GM18520 (cell line): ENCODE measurements at regions not wholly inside any gene's neighbourhood (a gene's known extent, or its start where the extent isn't known, plus 50 kb on each side); places are given as distances from the start of the nearest gene placed in this dataset.
"Not testable (repeated sequence)": the region's sequence is repeated elsewhere in the genome, so short reads cannot be mapped to it uniquely, and the experiment has no call there.

Source experiments
- ATAC-seq: cut with Tn5 transposase; IDR thresholded peaks from one replicate; pipeline ENCODE4 v1.9.1; 2021; ENCODE audit not compliant: unreplicated experiment

DNA sequence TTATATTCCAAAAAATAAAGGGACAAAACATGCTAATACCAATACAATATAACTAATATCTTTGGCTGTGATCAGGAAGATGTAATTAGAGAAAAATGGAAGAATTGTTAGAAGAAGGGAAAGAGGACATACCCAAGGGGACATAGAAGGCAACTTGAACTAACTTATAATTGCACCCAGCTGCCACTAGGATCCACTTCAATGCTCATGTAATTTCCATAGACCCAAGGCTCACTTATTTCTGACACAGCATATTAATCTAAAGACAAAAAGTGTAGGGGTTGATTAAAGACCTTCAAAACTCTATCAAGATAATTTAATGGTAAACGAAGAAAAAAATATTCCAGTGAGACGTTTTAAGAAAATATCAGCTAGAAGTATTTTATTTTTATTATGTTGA lies 396.0 kb upstream of the ADGRB3 start:
- no peak for ATAC-seq

DNA sequence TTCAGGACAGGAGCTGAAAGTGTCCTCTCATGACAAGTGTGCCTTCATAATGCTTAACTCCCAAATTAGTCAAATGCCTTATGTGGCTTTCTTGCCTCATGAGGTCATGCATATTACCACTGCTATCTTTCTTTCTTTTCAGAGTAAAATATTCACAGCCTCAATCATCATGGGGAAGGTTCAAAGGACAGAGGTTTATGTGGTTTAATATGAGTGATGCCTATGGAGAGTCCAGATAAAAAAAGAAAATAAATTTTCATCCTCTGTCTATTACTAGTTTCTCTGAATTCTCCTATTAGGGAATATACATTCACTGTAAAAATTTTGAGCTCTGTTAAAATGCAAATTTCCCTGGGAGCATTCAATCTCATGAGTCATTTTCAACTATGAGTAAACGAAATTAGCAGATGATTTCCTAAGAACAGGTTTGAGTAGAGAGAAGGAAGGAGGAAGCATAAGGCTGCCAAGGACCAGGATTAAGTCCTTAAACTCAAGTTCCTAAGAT lies 396.9 kb upstream of the ADGRB3 start:
- ATAC-seq = no peak

DNA sequence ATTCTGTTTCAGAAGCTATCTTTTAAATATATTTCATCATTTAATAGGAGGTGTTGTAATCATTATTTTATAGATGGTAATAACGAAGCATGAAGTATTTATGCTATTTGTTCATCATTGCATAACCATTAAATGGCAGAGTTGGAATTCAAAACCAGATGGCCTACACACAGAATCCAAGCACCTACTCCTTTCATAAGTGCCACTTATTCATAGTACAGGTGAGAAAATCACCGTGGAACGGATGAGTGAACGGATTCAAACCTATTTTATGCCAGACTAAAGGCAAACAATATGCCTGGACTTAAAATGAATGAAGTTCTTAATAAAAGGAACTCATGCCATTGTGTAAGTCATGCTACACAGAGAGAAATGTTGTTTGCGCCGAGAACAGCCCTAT lies 397.9 kb upstream of the ADGRB3 start:
- ATAC-seq = no peak

DNA sequence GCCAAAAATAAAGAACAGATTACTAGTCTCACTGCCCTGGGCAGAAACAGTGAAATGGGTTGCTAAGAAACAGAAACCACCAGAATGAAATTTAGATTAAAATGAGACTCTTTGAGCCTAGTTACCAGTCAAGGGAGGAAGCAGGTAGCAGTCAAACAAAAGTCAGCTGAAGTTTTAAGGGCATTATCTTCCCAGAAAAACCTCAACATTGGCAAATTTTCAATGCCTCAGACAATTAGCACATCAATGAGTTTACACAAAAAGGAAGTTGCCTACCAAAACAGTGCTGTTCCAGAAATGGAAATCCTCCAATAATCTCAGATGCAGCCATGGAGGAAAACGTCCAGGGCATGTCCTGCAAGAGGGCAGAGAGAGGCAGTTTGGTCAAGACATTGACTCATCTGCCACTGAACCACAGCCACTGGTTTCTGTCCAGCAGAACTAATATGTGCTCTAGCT lies 399.7 kb upstream of the ADGRB3 start:
- no peak for ATAC-seq

DNA sequence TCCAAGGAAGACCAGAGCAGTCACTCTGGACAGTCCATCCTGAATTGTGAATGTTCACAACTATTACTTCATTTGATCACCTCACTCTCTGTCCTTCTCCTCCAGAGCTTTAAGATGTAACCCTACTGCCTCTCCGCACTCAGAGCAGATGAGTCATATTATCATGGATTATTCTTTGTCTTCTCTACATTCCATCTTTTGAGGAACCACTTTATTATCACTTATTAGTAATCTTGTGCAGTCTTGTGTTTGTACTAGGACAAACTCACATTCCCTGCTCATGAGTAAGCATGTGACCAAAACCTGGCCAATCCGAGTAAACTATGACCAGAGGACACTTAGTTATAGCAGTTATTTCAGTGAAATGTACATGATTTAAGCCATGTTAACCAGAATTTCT lies 401.5 kb upstream of the ADGRB3 start:
- no peak for ATAC-seq

DNA sequence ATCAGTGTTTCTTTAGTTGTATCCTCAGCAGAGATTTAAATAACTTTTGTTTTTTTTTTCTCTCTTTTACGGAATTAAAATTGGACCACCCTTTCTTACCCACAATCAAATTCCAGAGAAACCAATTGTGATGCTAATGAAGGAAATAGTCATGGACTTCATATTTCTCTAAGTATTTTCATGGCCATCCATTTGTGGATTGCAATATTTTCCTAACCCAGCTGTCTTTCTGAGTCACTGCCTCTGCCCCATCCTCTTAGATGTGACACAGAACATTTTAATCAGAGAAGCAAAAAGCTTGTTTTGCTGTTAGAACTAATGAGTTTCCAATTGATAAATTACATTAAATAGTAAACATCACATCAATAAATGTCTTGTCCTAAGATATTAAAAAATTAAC lies 405.5 kb upstream of the ADGRB3 start:
- ATAC-seq = no peak

DNA sequence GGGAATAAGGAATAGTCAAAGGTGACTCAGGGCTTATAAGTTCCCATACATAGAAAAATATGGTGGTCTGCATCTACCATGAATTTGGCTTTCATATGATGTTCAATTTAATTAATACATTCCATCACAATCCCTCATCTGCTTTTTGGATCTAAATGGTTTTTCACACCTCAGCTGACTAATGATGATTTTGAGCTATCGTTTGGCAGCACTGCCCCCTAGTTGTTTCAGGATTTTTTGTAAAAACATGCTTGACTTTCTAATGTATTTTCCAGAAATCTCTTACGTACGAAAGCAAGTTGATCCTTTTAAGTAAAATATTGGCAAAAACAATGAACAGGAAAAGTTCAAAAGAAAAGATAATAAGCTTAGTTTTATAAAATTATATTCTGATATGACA lies 408.6 kb upstream of the ADGRB3 start:
- ATAC-seq = no peak

DNA sequence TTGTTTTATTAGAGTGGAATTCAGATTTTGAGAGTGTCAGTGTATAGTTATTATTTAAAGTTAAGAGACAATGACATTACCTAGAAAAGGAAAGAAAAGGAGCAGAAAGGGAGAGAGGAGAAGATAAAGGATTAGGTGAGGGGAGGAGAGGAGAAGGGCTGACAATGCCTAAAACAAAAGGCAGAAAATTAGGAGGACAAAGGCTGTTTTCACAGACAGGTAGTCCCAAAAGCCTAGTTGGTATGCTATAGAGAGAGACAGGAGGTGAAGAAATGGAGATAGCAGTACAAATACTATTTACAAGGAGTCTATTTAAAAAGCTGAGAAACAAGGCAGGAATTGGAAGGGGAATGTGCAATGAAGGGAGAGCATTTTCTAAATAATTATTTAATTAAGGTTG lies 409.4 kb upstream of the ADGRB3 start:
- no peak for ATAC-seq

DNA sequence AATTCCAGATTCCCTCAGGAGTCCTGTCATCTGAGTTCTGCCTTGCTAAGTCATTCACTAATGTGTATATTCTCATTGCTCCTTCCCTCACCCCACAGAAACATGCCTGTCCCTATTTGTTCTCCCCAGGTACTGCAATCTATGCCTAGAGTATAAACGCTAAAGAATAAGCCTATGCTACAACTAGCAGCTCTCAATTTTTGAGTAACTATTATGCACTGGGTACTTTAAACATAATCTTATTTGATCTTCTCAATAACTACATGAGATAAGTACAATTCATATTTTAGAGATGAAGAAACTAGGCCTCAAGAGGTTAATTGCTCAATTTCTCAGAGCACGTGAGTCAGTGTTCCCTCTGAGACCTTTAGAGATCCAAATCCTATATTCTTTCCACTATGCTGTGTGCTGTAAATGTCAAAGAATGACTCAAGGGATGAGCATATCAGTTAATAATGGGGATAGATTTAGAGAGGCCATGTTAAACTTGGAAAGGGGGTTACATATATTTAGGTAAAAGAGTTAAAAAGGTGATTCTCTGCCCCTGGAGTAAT lies 423.8 kb upstream of the ADGRB3 start:
- no peak for ATAC-seq

DNA sequence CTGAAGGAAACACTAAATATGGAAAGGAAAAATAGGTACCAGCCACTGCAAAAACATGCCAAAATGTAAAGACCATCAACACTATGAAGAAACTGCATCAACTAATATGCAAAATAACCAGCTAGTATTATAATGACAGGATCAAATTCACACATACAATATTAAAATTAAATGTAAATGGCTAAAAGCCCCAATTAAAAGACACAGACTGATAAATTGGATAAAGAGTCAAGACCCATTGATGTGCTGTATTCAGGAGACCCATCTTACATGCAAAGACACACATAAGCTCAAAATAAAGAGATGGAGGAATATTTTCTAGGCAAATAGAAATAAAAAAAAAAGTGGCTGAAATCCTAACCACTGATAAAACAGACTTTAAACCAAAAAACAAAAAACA lies 427.5 kb upstream of the ADGRB3 start:
- not testable (repeated sequence) for ATAC-seq

DNA sequence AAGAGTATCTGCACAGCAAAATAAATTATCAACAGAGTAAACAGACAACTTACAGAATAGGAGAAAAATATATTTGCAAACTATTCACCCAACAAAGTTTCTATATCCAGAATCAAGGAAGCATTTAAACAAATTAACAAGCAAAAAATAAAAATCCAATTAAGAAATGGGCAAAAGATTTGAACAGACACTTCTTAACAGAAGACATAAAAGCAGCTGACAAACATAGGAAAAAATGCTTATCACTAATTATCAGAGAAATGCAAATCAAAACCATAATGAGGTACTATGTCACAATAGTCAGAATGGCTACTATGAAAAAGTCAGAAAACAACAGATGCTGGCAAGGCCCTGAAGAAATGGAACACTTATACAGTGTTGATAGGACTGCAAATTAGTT lies 434.2 kb upstream of the ADGRB3 start:
- no peak for ATAC-seq

DNA sequence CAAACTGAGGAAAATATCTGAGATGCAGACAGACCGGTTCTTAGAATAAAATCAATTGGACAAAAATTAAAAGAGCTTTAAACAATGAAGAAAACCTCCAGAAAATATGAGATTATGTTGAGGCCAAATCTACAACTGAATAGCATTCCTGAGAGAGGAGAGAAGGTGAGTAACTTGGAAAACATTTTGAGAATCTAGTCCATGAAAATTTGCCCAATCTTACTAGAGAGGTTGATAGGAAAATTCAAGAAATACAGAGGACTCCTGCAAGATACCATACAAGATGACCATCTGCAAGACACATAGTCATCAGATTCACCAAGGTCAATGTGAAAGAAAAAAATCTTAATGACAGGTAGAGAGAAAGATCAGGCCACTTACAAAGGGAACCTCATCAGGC lies 437.7 kb upstream of the ADGRB3 start:
- no peak for ATAC-seq

DNA sequence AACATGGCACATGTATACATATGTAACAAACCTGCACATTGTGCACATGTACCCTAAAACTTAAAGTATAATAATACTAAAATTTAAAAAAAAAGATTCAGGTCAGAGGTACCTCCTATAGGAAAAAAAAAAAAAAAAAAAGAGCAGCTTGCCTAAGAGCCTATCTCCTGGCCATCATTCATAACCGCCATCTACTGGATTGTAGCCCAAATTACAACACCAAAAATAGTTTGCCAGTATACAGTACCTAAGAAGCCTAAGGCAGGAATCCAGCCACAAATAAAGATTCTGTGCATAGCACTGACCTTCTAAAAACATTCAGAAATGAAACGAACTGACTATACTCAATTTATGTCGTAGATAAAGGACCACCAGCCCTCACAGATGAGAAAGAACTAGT lies 438.4 kb upstream of the ADGRB3 start:
- no peak for ATAC-seq

DNA sequence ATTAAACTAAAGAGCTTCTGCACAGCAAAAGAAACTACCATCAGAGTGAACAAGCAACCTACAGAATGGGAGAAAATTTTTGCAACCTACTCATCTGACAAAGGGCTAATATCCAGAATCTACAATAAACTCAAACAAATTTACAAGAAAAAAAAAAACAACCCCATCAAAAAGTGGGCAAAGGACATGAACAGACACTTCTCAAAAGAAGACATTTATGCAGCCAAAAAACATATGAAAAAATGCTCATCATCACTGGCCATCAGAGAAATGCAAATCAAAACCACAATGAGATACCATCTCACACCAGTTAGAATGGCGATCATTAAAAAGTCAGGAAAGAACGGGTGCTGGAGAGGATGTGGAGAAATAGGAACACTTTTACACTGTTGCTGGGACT lies 439.3 kb upstream of the ADGRB3 start:
- ATAC-seq = not testable (repeated sequence)

DNA sequence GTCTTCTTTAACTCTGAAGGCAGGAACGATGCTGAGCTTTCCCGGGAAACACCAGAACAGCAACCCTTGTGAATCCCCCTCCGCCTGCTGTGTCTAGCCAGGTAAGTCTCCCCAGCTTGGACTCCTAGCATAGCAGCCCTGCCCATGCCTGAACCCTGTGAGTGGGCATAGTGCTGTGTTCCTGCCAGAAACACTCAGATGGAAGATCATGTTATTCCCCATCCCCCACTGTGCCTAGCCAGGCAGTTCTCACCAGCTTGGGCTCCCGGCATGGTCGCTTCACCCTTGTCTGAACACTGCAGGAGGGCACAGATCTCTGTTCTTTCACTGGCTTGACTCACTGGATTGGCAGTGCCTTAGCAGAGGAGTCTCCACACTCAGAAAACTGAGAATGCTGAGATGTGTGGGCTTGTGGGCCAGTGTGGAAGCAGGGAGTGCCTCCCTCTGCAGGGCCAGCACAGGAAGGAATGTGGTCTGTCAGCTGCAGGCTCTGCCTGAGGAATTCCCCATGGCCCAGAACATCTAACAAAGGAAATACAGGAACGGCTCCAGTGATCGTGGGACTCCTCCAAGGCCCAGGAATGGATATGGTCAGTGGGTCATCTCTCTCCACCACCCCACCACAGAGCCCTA lies 440.1 kb upstream of the ADGRB3 start:
- no peak for ATAC-seq

DNA sequence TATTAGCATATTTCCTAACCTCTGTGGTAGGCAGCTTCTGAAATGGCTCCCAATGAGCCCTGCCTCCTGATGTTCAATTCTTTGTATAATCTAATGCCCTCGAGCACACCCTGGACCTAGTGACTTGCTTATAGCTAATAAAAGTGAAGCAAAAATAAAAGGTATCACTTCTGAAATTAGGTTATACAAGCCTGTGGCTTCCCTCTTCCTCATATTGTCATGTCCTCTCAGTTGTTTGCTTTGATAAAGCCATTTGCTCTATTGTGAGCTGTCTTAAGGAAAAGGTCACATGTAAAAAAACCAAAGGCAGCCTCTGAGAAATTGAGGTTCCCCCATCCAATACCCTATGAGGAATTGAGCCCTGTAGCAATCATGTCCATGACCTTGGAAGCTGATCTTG lies 442.1 kb upstream of the ADGRB3 start:
- ATAC-seq = no peak

DNA sequence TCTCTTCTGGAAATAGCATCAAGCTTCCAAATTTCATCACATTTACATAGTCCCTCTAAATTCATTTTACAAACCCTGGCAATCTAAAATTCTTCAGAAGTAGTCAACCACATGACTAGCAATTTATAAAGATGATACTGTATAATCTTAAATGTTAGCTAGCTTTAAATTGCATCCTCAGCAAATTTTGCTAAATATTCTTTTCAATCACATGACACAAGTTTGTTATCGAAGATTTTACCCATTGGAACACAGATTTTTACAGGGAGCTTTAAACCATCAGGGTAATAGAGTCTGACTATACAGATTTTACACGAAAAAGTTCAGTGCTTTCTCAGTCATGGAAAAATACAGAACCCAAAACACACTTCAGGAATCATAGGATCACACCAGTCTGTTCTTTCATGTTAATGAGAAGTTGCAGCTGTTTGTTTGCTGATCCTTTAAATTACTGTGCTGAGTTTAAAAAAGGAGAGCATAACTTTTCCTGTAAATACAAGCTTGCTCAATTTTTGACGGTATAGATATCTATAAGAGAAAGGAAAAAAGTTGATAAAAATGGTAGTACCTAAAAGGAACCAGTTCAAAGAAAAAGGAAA lies 445.8 kb upstream of the ADGRB3 start:
- no peak for ATAC-seq

DNA sequence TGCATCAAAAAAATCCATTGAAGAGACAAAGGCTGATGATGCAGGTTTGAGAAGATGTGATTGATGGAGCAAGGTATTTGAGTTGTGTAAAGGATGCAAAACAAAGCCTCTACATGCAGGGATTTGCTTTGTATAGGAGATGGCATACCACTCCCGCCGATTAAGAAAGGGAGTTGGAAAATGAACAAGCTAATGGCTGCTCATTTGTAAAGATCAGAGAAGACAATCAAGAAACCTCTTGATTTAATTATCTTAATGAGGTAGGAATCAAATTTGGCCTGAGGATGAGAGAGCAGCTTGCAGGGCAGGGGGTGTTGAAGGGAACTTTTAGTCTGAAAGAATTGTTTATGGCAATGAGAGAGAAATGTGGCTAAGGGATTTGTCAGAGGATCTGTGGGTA lies 448.2 kb upstream of the ADGRB3 start:
- ATAC-seq = no peak

DNA sequence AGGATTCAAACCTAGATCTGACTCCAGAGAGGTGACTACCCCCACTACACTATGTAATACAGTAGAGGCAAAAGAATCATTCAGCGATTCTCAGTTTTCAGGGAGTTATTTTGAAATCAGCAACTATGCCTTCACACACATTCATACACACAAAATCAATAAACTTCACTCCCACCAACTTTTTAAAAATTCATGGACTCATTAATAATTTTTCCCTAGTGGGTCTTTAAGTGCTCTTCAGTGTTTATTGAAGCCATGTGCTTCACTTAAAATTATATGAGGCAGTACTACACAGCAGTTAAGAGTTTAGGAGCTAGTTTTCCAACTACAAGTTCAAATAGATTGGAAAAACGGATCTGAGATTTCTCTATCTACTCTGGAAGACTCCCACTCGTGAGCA lies 452.7 kb upstream of the ADGRB3 start:
- ATAC-seq = no peak

DNA sequence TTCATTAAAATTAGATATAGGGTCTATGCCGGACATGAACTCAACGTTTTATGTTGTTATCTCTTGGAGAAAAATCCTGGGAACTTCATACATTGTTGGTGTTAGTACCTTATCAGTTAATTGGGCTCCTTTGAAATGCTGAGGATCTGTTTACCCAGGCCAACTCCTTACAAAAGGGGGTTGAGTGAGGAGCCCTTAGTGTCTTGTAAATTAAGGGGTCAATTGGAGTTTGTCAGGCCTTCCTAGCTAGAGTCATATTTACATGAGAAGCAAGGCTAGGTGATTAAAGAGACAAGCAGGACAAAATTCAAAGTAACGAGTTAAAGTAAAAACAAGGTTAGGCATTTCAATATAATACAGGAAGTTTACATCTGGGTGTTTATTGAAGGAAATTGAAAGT lies 454.1 kb upstream of the ADGRB3 start:
- ATAC-seq = not testable (repeated sequence)

DNA sequence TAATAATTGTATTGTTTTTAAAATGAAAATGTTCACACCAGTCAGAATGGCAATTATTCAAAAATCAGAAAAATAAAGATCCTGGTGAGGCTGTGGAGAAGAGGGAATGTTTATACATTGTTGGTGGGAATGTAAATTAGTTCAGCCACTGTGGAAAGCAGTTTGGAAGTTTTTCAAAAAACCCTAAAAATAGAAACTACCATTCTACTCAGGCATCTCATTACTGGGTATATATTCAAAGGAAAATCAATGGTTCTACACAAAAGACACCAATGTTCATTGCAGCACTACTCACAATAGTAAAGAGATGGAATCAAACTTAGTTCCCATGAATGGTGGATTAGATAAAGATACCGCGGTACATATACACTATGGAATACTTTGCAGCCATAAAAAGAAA lies 461.5 kb upstream of the ADGRB3 start:
- ATAC-seq = no peak

DNA sequence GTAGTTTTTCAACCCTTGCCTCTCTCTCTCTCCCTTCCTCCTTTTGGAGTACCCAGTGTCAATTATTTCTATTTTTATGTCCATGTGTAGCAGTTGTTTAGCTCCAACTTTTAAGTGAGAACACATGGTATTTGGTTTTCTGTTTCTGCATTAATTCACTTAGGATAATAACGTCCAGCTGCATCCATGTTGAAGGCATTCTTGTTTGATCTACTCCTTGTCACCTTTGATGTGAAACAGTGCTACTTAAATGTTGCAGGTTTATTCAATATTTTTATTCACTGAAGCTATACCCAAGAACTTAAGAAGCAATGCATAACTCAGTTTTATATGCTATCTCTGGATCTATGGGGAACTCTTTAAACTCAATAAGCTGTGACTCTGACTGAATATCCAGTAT lies 465.2 kb upstream of the ADGRB3 start:
- no peak for ATAC-seq

DNA sequence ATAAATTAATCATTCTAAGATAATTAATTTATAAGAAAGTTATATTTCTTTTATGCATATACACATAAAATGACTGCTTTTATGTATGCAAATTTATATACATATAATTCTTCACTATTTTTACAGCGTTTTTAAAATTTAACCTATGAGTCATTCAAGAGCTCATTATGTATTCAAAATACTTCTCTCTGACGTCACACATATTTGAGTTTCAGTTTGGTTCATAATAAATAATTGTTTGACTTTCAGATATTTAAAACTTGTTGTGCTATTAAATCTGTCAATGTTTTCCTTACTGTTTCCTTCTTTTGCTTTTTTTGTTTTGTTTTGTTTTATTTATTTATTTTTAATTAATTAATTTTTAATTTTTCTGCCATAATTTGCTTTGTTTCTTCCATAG lies 467.5 kb upstream of the ADGRB3 start:
- no peak for ATAC-seq
